ENCODE measurements at regions not wholly inside any gene's neighbourhood (a gene's known extent, or its start where the extent isn't known, plus 50 kb on each side); places are given as distances from the start of the nearest gene placed in this dataset.

DNA sequence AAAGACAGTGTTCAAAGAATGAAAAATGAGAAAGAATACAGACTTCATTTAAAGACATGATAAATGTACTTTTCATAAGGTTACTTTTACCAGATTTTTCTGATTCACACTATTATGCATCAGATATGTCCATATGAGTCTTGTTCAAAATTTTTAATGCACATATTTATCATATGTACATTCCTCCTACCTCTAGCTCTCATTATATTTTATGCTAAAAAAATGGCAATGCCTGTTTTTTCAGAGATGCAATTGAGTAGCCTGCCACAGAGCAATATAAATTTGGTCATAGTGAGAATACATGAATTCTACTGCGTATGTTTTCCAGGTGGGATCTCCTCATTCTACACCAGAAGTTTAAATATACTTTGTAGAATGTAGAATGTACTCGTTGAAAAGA is 807.0 kb upstream of the SLITRK6 start:
- Histone ChIP-seq H3K27ac (ENCODE audit: insufficient read depth, low read depth, low read length) (no peak overlapping the region), H3K4me1 (ENCODE audit: control insufficient read depth, extremely low read depth, insufficient read depth, low read length) (no peaks in the 10 kb centered on the region), H4K20me1 (replicated peaks; ENCODE audit: control insufficient read depth, extremely low read depth, insufficient read depth, low read length) (no peaks in the 10 kb centered on the region), H3K9me1 (replicated peaks; ENCODE audit: control insufficient read depth, extremely low read depth, insufficient read depth, low read length) (no peaks in the 10 kb centered on the region), H3K4me3 (replicated peaks in 1 of 3; ENCODE audit: insufficient read depth in 1 of 3, low read depth in 1 of 3, low read length in 3 of 3) (no peak overlapping the region), H3K4me2 (ENCODE audit: insufficient read depth, low read length) (no peak overlapping the region), H3K36me3 (ENCODE audit: control insufficient read depth in 2 of 2, extremely low read depth in 1 of 2, insufficient read depth in 2 of 2, low read length in 2 of 2) (no peaks in the 10 kb centered on the region), H3K27me3 (ENCODE audit: control insufficient read depth in 2 of 2, insufficient read depth in 2 of 2, low read length in 2 of 2) (no peaks in the 10 kb centered on the region), H3K9ac (replicated peaks; ENCODE audit: extremely low read depth, insufficient read depth, low read length) (no peak overlapping the region), H3K79me2 (ENCODE audit: control insufficient read depth, insufficient read depth, low read length) (no peaks in the 10 kb centered on the region), H2AFZ (ENCODE audit: low read depth, low read length) (no peak overlapping the region), H3K9me3 (replicated peaks; ENCODE audit: control insufficient read depth, insufficient read depth, low read length) (peaks cover 2% of the 10 kb centered on the region)
- CTCF ChIA-PET = no interaction called here
- POLR2A ChIA-PET = no interaction called here
- intact Hi-C loops (cut with micrococcal nuclease) = no loop called here
- no TSS peak for BruUV-seq (replicated peaks)
- TF ChIP-seq JUN (IDR thresholded peaks at IDR 0.05; ENCODE audit: borderline replicate concordance, insufficient read depth, insufficient read length, low read depth) (no peak), POLR2AphosphoS5 (IDR thresholded peaks at IDR 0.05; ENCODE audit: insufficient read depth, low read depth, low read length) (no peak), FOS (IDR thresholded peaks at IDR 0.05; ENCODE audit: borderline replicate concordance, insufficient read depth, low read length) (no peak), EZH2 (IDR thresholded peaks at IDR 0.05; ENCODE audit: borderline replicate concordance, low read depth, low read length, severe bottlenecking) (no peak), MYC (IDR thresholded peaks at IDR 0.05; ENCODE audit: low read depth, low read length) (no peak), GATA2 (IDR thresholded peaks at IDR 0.05; ENCODE audit: insufficient read depth, insufficient read length, low read depth, low read length) (no peak)
- TF ChIP-seq, protein P1, sequence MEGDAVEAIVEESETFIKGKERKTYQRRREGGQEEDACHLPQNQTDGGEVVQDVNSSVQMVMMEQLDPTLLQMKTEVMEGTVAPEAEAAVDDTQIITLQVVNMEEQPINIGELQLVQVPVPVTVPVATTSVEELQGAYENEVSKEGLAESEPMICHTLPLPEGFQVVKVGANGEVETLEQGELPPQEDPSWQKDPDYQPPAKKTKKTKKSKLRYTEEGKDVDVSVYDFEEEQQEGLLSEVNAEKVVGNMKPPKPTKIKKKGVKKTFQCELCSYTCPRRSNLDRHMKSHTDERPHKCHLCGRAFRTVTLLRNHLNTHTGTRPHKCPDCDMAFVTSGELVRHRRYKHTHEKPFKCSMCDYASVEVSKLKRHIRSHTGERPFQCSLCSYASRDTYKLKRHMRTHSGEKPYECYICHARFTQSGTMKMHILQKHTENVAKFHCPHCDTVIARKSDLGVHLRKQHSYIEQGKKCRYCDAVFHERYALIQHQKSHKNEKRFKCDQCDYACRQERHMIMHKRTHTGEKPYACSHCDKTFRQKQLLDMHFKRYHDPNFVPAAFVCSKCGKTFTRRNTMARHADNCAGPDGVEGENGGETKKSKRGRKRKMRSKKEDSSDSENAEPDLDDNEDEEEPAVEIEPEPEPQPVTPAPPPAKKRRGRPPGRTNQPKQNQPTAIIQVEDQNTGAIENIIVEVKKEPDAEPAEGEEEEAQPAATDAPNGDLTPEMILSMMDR (IDR thresholded peaks at IDR 0.05; ENCODE audit: extremely low read depth in 1 of 2, insufficient read depth in 1 of 2, low read depth in 1 of 2, low read length in 2 of 2) = no peak
- no peak for FAIRE-seq
- dilution Hi-C loops (cut with MboI; ENCODE audit: extremely low pct_ligation_motif_present, low sequenced_read_pairs) = no loop called here
- no peak for DNase-seq (ENCODE audit: low read depth, low spot score)
